A549 (cell line): ENCODE measurements at regions not wholly inside any gene's neighbourhood (a gene's known extent, or its start where the extent isn't known, plus 50 kb on each side); places are given as distances from the start of the nearest gene placed in this dataset.

Experiments
- CBX2 ChIP-seq: fragments of 200-600 bp; sonication (generic); IDR thresholded peaks from 2 replicates; pipeline ENCODE4 v1.6.1; 2016; ENCODE audit warnings: low read depth, mild to moderate bottlenecking, borderline replicate concordance
- POLR2A ChIP-seq: IDR thresholded peaks from 2 replicates; pipeline ENCODE4 v1.6.1; 2012; ENCODE audit warnings: mild to moderate bottlenecking, low read length
- RAD21 ChIP-seq, 2 experiments: fragments of >200 bp in 1 of 2; sonication (Bioruptor Twin) in 1 of 2; formaldehyde crosslinking in 1 of 2; IDR thresholded peaks in 1 of 2; conservative IDR thresholded peaks in 1 of 2; 2 replicates in 1 of 2; 3 replicates in 1 of 2; pipeline ENCODE4 v1.6.1; 2012 to 2018; ENCODE audit warnings: inconsistent platforms in 1 of 2
- RCOR1 ChIP-seq: fragments of 150-350 bp; IDR thresholded peaks from 2 replicates; pipeline ENCODE4 v1.6.1; 2014; ENCODE audit warnings: antibody characterized with exemption, low read length, low read depth
- TF ChIP-seq, protein P1 (sequence below): fragments of >200 bp; sonication (Bioruptor Twin); formaldehyde crosslinking; IDR thresholded peaks from 3 replicates; pipeline ENCODE4 v1.5.1; 2016

DNA sequence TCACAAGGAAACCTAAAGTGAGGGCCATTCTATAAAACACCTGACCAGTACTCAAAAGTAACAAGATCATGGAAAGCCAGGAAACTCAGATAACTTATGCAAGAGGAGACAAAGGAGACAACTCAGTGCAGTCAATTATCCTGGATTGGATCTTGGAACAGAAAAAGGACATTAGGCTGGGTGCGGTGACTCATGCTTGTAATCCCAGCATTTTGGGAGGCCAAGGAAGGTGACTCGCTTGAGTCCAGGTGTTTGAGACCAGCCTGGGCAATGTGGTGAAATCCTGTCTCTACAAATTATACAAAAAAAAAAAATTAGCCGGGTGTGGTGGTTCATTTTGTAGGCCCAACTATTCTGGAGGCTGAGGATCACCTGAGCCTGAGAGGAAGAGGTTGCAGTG, 424.5 kb upstream of the SPRED2 start:
- TF ChIP-seq, protein P1, sequence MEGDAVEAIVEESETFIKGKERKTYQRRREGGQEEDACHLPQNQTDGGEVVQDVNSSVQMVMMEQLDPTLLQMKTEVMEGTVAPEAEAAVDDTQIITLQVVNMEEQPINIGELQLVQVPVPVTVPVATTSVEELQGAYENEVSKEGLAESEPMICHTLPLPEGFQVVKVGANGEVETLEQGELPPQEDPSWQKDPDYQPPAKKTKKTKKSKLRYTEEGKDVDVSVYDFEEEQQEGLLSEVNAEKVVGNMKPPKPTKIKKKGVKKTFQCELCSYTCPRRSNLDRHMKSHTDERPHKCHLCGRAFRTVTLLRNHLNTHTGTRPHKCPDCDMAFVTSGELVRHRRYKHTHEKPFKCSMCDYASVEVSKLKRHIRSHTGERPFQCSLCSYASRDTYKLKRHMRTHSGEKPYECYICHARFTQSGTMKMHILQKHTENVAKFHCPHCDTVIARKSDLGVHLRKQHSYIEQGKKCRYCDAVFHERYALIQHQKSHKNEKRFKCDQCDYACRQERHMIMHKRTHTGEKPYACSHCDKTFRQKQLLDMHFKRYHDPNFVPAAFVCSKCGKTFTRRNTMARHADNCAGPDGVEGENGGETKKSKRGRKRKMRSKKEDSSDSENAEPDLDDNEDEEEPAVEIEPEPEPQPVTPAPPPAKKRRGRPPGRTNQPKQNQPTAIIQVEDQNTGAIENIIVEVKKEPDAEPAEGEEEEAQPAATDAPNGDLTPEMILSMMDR = no peak
- TF ChIP-seq CBX2 = no peak
- TF ChIP-seq POLR2A = no peak
- no peak for TF ChIP-seq RAD21 (conservative IDR thresholded peaks at IDR 0.05 in 1 of 2, IDR thresholded peaks at IDR 0.05 in 1 of 2)
- TF ChIP-seq RCOR1 = no peak
